HepG2 (cell line): ENCODE measurements at regions not wholly inside any gene's neighbourhood (a gene's known extent, or its start where the extent isn't known, plus 50 kb on each side); places are given as distances from the start of the nearest gene placed in this dataset.

ENCODE experiments used
- ATAC-seq: fragments of 200-7000 bp; cut with Tn5 transposase; 3 replicates; pipeline ENCODE4 v1.9.1; 2020; ENCODE audit warnings: mild to moderate bottlenecking, moderate library complexity
- BruUV-seq: library from RNA; stranded (reverse); fragments of 400-500 nt; replicated peaks from 2 replicates; lab custom pipeline; 2021; lab: Mats Ljungman, UMichigan
- CTCF ChIA-PET: fragments of 300-600 bp; formaldehyde crosslinking; extraction: SDS; loops from one replicate; lab custom pipeline; 2021; ENCODE audit warnings: low total read pairs, inconsistent platforms, low intra/inter-chr PET ratio; lab: Yijun Ruan, JAX
- POLR2A ChIA-PET: fragments of 350-600 bp; sonication (Branson Sonifier 250); formaldehyde crosslinking; loops from one replicate; lab custom pipeline; 2020; ENCODE audit warnings: antibody characterized with exemption, inconsistent platforms; lab: Yijun Ruan, JAX
- DNase-seq: peaks from one replicate; pipeline ENCODE4 v3.0.0-alpha.2; 2015; ENCODE audit warnings: low spot score
- FAIRE-seq: peaks from 3 replicates; lab custom pipeline; 2011; peaks lifted over from hg19 to GRCh38; lab: Jason Lieb, UNC
- H2AFZ ChIP-seq: one replicate; pipeline ENCODE4 v1.6.1; 2011; ENCODE audit warnings: low read length, inconsistent platforms
- H3K27ac ChIP-seq: fragments of 300-600 bp; 3 replicates; pipeline ENCODE4 v1.8.0; 2011; ENCODE audit warnings: mixed run types, mild to moderate bottlenecking, mixed read lengths, low read length, inconsistent platforms; ENCODE audit not compliant: insufficient read depth; ENCODE audit errors: extremely low read length
- H3K27me3 ChIP-seq, 2 experiments: fragments of 200-600 bp in 1 of 2; 2 replicates in 1 of 2; 3 replicates in 1 of 2; pipeline versions ENCODE4 v1.6.0 to v1.8.0; 2011; ENCODE audit warnings: low read length in 2 of 2, mild to moderate bottlenecking in 2 of 2, moderate library complexity in 2 of 2, inconsistent platforms in 1 of 2; ENCODE audit not compliant: insufficient read depth in 2 of 2, control insufficient read depth in 1 of 2
- H3K36me3 ChIP-seq, 2 experiments: fragments of 200-600 bp in 1 of 2; replicated peaks in 1 of 2; 2 replicates in 1 of 2; 3 replicates in 1 of 2; pipeline versions ENCODE4 v1.5.1 to v1.8.0; 2011; ENCODE audit warnings: low read length in 2 of 2, inconsistent platforms in 1 of 2; ENCODE audit not compliant: insufficient read depth in 2 of 2, control insufficient read depth in 1 of 2
- H3K4me1 ChIP-seq: 2 replicates; pipeline ENCODE4 v1.5.1; 2012; ENCODE audit warnings: low read length, inconsistent platforms; ENCODE audit not compliant: insufficient read depth
- H3K4me2 ChIP-seq: 2 replicates; pipeline ENCODE4 v1.6.0; 2011; ENCODE audit warnings: low read depth, low read length, inconsistent platforms
- H3K4me3 ChIP-seq, 3 experiments: fragments of 200-600 bp in 1 of 3; sonication (generic), shearing (Covaris generic) in 1 of 3; replicated peaks in 1 of 3; 2 replicates each; pipeline ENCODE4 v1.5.1; 2011 to 2016; ENCODE audit warnings: low read length in 3 of 3, inconsistent platforms in 2 of 3, low read depth in 2 of 3, mild to moderate bottlenecking in 2 of 3, control low read depth in 1 of 3, mixed read lengths in 1 of 3; ENCODE audit not compliant: insufficient read depth in 1 of 3
- H3K79me2 ChIP-seq: one replicate; pipeline ENCODE4 v1.6.1; 2011; ENCODE audit warnings: low read length, inconsistent platforms; ENCODE audit not compliant: insufficient read depth
- H3K9ac ChIP-seq: 2 replicates; pipeline ENCODE4 v1.6.0; 2011; ENCODE audit warnings: mild to moderate bottlenecking, low read depth, low read length, inconsistent platforms; ENCODE audit not compliant: insufficient read depth
- H3K9me3 ChIP-seq: 2 replicates; pipeline ENCODE4 v1.5.1; 2012; ENCODE audit warnings: mild to moderate bottlenecking, low read length
- H4K20me1 ChIP-seq: 2 replicates; pipeline ENCODE4 v1.6.0; 2011; ENCODE audit warnings: inconsistent platforms, mild to moderate bottlenecking, low read length, moderate library complexity; ENCODE audit not compliant: insufficient read depth
- FOXO1 ChIP-seq: sonication (generic); formaldehyde crosslinking; IDR thresholded peaks from 2 replicates; pipeline ENCODE4 v1.4.0; 2020; ENCODE audit warnings: missing genetic modification reagents
- NFE2L1 ChIP-seq: sonication (generic); formaldehyde crosslinking; IDR thresholded peaks from 2 replicates; pipeline ENCODE4 v1.4.0; 2020; ENCODE audit warnings: missing genetic modification reagents, mild to moderate bottlenecking, borderline replicate concordance
- ZFP62 ChIP-seq: sonication (generic); formaldehyde crosslinking; IDR thresholded peaks from 2 replicates; pipeline ENCODE4 v1.4.0; 2020; ENCODE audit warnings: missing genetic modification reagents
- ZNF766 ChIP-seq: sonication (generic); formaldehyde crosslinking; IDR thresholded peaks from 2 replicates; pipeline ENCODE4 v1.5.0; 2020; ENCODE audit warnings: missing genetic modification reagents, borderline replicate concordance
- ZSCAN12 ChIP-seq: sonication (generic); formaldehyde crosslinking; IDR thresholded peaks from 2 replicates; pipeline ENCODE4 v1.9.0; 2021; ENCODE audit warnings: mild to moderate bottlenecking, missing genetic modification reagents
- WGBS: methylation state at CpG from one replicate; pipeline ENCODE4 v1.1.6; 2017; ENCODE audit warnings: low lambda C conversion rate; 5-methylcytosine and 5-hydroxymethylcytosine counted together
- in situ Hi-C: cut with HindIII; loops from 2 replicates; pipeline ENCODE4 v1.10.0; 2017; ENCODE audit warnings: low pct_unique_long_range_greater_than_20kb; ENCODE audit not compliant: extremely low pct_ligation_motif_present
- intact Hi-C: fragments of 100-400 bp; cut with micrococcal nuclease; formaldehyde crosslinking; loops from one replicate; pipeline ENCODE4 v1.10.0; 2022; ENCODE audit not compliant: unreplicated experiment
- TF ChIP-seq, protein P1 (sequence below): IDR thresholded peaks from 2 replicates; pipeline ENCODE4 v1.6.1; 2016; ENCODE audit warnings: missing compliant biosample characterization, missing genetic modification reagents, borderline replicate concordance
- TF ChIP-seq, protein P2 (sequence below): sonication (generic); formaldehyde crosslinking; IDR thresholded peaks from 2 replicates; pipeline ENCODE4 v1.4.0; 2020; ENCODE audit warnings: missing genetic modification reagents, borderline replicate concordance
- TF ChIP-seq, protein P3 (sequence below): sonication (generic); formaldehyde crosslinking; IDR thresholded peaks from 2 replicates; pipeline ENCODE4 v1.4.0; 2020; ENCODE audit warnings: missing genetic modification reagents
- TF ChIP-seq, protein P4 (sequence below): sonication (generic); formaldehyde crosslinking; IDR thresholded peaks from 2 replicates; pipeline ENCODE4 v1.5.0; 2020; ENCODE audit warnings: mild to moderate bottlenecking, missing genetic modification reagents
- TF ChIP-seq, protein P5 (sequence below): sonication (generic); formaldehyde crosslinking; IDR thresholded peaks from 2 replicates; pipeline ENCODE4 v1.5.1; 2020; ENCODE audit warnings: mild to moderate bottlenecking, moderate library complexity, missing genetic modification reagents
- TF ChIP-seq, protein P6 (sequence below): sonication (generic); formaldehyde crosslinking; IDR thresholded peaks from 2 replicates; pipeline ENCODE4 v1.5.1; 2020; ENCODE audit warnings: mild to moderate bottlenecking, missing genetic modification reagents, moderate library complexity
- TF ChIP-seq, protein P7 (sequence below): sonication (generic); formaldehyde crosslinking; IDR thresholded peaks from 2 replicates; pipeline ENCODE4 v1.4.0; 2020; ENCODE audit warnings: missing genetic modification reagents

DNA sequence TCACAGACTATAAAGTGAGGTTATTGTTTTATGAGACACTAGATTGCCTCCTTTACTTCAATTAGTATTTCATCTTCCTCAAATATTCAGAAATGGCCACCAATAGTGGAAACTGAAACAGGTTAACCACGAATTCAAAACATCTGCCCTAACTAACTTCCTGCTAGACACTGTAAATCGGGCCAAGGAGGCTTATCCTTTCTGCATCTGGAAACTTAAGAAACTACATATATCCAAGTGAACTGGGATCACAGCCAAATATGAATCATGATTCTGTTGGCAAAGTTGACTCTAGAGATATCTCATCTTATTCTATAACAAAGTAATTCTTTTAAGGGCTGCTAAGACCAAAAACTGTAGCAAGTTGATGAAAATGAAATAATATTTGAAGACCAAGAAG, 136.6 kb upstream of the ZC3H15 start:
- no peaks in the 10 kb centered on the region for H3K27me3 ChIP-seq
- no peak for FAIRE-seq
- 87% methylated on average over 2 of the region's 2 CpGs for WGBS

More for the DNA sequence above, 136.6 kb upstream of the ZC3H15 start:
- intact Hi-C loops = no loop called here
- no peak for TF ChIP-seq FOXO1 (CRISPR knock-in tag)
- TF ChIP-seq, protein P1, sequence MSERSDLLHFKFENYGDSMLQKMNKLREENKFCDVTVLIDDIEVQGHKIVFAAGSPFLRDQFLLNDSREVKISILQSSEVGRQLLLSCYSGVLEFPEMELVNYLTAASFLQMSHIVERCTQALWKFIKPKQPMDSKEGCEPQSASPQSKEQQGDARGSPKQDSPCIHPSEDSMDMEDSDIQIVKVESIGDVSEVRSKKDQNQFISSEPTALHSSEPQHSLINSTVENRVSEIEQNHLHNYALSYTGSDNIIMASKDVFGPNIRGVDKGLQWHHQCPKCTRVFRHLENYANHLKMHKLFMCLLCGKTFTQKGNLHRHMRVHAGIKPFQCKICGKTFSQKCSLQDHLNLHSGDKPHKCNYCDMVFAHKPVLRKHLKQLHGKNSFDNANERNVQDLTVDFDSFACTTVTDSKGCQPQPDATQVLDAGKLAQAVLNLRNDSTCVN = no peak
- TF ChIP-seq, protein P2, sequence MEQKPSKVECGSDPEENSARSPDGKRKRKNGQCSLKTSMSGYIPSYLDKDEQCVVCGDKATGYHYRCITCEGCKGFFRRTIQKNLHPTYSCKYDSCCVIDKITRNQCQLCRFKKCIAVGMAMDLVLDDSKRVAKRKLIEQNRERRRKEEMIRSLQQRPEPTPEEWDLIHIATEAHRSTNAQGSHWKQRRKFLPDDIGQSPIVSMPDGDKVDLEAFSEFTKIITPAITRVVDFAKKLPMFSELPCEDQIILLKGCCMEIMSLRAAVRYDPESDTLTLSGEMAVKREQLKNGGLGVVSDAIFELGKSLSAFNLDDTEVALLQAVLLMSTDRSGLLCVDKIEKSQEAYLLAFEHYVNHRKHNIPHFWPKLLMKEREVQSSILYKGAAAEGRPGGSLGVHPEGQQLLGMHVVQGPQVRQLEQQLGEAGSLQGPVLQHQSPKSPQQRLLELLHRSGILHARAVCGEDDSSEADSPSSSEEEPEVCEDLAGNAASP = no peak
- no peak for TF ChIP-seq ZFP62 (CRISPR knock-in tag)
- TF ChIP-seq, protein P3, sequence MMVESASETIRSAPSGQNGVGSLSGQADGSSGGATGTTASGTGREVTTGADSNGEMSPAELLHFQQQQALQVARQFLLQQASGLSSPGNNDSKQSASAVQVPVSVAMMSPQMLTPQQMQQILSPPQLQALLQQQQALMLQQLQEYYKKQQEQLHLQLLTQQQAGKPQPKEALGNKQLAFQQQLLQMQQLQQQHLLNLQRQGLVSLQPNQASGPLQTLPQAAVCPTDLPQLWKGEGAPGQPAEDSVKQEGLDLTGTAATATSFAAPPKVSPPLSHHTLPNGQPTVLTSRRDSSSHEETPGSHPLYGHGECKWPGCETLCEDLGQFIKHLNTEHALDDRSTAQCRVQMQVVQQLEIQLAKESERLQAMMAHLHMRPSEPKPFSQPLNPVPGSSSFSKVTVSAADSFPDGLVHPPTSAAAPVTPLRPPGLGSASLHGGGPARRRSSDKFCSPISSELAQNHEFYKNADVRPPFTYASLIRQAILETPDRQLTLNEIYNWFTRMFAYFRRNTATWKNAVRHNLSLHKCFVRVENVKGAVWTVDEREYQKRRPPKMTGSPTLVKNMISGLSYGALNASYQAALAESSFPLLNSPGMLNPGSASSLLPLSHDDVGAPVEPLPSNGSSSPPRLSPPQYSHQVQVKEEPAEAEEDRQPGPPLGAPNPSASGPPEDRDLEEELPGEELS = no peak
- TF ChIP-seq, protein P4, sequence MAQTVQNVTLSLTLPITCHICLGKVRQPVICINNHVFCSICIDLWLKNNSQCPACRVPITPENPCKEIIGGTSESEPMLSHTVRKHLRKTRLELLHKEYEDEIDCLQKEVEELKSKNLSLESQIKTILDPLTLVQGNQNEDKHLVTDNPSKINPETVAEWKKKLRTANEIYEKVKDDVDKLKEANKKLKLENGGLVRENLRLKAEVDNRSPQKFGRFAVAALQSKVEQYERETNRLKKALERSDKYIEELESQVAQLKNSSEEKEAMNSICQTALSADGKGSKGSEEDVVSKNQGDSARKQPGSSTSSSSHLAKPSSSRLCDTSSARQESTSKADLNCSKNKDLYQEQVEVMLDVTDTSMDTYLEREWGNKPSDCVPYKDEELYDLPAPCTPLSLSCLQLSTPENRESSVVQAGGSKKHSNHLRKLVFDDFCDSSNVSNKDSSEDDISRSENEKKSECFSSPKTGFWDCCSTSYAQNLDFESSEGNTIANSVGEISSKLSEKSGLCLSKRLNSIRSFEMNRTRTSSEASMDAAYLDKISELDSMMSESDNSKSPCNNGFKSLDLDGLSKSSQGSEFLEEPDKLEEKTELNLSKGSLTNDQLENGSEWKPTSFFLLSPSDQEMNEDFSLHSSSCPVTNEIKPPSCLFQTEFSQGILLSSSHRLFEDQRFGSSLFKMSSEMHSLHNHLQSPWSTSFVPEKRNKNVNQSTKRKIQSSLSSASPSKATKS (CRISPR knock-in tag) = no peak
- TF ChIP-seq, protein P5, sequence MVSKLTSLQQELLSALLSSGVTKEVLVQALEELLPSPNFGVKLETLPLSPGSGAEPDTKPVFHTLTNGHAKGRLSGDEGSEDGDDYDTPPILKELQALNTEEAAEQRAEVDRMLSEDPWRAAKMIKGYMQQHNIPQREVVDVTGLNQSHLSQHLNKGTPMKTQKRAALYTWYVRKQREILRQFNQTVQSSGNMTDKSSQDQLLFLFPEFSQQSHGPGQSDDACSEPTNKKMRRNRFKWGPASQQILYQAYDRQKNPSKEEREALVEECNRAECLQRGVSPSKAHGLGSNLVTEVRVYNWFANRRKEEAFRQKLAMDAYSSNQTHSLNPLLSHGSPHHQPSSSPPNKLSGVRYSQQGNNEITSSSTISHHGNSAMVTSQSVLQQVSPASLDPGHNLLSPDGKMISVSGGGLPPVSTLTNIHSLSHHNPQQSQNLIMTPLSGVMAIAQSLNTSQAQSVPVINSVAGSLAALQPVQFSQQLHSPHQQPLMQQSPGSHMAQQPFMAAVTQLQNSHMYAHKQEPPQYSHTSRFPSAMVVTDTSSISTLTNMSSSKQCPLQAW (CRISPR knock-in tag) = no peak
- TF ChIP-seq ZSCAN12 (CRISPR knock-in tag) = no peak
- TF ChIP-seq, protein P6, sequence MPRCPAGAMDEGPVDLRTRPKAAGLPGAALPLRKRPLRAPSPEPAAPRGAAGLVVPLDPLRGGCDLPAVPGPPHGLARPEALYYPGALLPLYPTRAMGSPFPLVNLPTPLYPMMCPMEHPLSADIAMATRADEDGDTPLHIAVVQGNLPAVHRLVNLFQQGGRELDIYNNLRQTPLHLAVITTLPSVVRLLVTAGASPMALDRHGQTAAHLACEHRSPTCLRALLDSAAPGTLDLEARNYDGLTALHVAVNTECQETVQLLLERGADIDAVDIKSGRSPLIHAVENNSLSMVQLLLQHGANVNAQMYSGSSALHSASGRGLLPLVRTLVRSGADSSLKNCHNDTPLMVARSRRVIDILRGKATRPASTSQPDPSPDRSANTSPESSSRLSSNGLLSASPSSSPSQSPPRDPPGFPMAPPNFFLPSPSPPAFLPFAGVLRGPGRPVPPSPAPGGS = no peak
- no peak for TF ChIP-seq ZNF766
- no peak for TF ChIP-seq NFE2L1 (CRISPR knock-in tag)
- TF ChIP-seq, protein P7, sequence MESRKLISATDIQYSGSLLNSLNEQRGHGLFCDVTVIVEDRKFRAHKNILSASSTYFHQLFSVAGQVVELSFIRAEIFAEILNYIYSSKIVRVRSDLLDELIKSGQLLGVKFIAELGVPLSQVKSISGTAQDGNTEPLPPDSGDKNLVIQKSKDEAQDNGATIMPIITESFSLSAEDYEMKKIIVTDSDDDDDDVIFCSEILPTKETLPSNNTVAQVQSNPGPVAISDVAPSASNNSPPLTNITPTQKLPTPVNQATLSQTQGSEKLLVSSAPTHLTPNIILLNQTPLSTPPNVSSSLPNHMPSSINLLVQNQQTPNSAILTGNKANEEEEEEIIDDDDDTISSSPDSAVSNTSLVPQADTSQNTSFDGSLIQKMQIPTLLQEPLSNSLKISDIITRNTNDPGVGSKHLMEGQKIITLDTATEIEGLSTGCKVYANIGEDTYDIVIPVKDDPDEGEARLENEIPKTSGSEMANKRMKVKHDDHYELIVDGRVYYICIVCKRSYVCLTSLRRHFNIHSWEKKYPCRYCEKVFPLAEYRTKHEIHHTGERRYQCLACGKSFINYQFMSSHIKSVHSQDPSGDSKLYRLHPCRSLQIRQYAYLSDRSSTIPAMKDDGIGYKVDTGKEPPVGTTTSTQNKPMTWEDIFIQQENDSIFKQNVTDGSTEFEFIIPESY (CRISPR knock-in tag) = no peak
- TF ChIP-seq, all 625 proteins: peak for 0
- in situ Hi-C loops = no loop called here
- H3K4me2 ChIP-seq = no peak overlapping the region
- no peaks in the 10 kb centered on the region for H3K79me2 ChIP-seq
- H4K20me1 ChIP-seq = no peaks in the 10 kb centered on the region
- 0 out of 2 replicates have a peak, but pooled peaks cover 7% of the 10 kb centered on the region for H3K4me1 ChIP-seq
- H3K4me3 ChIP-seq = no peak overlapping the region
- POLR2A ChIA-PET = no interaction called here
- H3K9ac ChIP-seq = no peak overlapping the region
- no TSS peak for BruUV-seq
- DNase-seq (no peak), ATAC-seq (no peak)
- CTCF ChIA-PET = no interaction called here
- no peaks in the 10 kb centered on the region for H3K36me3 ChIP-seq
- no peak overlapping the region for H3K27ac ChIP-seq
- no peak overlapping the region for H2AFZ ChIP-seq
- H3K9me3 ChIP-seq = peaks cover 20% of the 10 kb centered on the region
